ENCODE measurements at regions not wholly inside any gene's neighbourhood (a gene's known extent, or its start where the extent isn't known, plus 50 kb on each side); places are given as distances from the start of the nearest gene placed in this dataset.

DNA sequence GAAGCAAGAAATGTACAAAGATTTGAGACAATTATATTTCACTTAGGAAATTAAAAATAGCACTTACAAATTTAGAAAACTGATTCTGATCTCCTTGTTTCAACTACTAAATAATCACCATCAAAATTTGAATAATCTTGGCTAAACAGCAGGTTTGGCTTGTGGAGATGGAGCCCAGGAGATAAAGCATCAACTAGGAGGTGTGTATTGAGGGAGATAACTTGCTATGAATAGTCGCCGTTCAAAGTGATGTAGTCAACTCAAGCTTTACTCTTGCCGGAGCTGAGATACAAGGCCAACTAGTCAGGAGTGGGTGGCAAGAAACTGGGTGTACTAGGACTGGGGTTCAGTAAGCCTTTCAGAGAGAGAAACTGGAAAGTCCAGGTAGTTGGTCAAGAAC lies 117.7 kb downstream of the TRMT11 start:
- no peak overlapping the region for H3K27ac Mint-ChIP-seq (ENCODE audit: unreplicated experiment)
- H3K9me3 Mint-ChIP-seq (ENCODE audit: unreplicated experiment), result no peaks in the 10 kb centered on the region
- H3K4me1 Mint-ChIP-seq (ENCODE audit: low read depth, unreplicated experiment), result peaks cover 9% of the 10 kb centered on the region
- H3K4me3 Mint-ChIP-seq (ENCODE audit: unreplicated experiment), result no peak overlapping the region
- H3K36me3 Mint-ChIP-seq (ENCODE audit: unreplicated experiment), result no peaks in the 10 kb centered on the region
- TF ChIP-seq, protein P1, sequence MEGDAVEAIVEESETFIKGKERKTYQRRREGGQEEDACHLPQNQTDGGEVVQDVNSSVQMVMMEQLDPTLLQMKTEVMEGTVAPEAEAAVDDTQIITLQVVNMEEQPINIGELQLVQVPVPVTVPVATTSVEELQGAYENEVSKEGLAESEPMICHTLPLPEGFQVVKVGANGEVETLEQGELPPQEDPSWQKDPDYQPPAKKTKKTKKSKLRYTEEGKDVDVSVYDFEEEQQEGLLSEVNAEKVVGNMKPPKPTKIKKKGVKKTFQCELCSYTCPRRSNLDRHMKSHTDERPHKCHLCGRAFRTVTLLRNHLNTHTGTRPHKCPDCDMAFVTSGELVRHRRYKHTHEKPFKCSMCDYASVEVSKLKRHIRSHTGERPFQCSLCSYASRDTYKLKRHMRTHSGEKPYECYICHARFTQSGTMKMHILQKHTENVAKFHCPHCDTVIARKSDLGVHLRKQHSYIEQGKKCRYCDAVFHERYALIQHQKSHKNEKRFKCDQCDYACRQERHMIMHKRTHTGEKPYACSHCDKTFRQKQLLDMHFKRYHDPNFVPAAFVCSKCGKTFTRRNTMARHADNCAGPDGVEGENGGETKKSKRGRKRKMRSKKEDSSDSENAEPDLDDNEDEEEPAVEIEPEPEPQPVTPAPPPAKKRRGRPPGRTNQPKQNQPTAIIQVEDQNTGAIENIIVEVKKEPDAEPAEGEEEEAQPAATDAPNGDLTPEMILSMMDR (IDR thresholded peaks at IDR 0.05; ENCODE audit: partially characterized antibody, unreplicated experiment), result no peak
- no peaks in the 10 kb centered on the region for H3K27me3 Mint-ChIP-seq (ENCODE audit: unreplicated experiment)
- DNase-seq, result no peak

DNA sequence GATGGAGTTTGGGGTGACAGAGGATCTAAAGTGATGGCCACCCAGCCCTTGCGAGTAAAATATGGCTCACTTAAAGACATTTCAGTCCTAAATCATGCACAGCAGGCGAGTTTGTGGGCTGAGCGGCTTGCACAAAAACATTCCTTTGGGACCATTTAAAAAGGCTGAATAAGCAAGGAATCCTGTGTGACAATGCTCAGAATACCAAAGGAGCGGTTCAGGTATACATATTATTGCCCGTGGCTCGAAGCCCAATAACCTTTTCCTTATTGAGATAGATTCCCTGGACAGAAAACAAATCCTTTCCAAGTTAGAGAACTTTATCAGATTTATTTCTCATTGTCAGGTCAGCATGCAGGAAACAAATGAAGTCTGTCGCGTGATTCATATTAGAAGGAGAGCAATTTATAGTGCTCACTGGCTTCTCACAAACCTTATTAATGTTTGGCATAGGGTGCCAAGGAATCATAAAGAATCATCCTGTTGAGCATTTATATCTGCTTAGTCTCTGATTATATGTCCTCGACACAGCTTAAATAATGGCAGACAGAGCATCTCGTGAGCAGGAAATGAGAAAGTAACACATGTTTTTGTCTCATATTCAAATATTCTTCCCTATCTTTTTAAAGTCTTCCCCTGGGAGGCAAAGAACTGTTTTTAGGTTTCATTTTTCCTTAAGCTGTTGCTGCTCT lies 121.3 kb downstream of the TRMT11 start:
- no peaks in the 10 kb centered on the region for H3K27me3 Mint-ChIP-seq (ENCODE audit: unreplicated experiment)
- no peaks in the 10 kb centered on the region for H3K9me3 Mint-ChIP-seq (ENCODE audit: unreplicated experiment)
- no peak overlapping the region for H3K4me3 Mint-ChIP-seq (ENCODE audit: unreplicated experiment)
- TF ChIP-seq, protein P1 (IDR thresholded peaks at IDR 0.05; ENCODE audit: partially characterized antibody, unreplicated experiment), result no peak
- H3K36me3 Mint-ChIP-seq (ENCODE audit: unreplicated experiment), result no peaks in the 10 kb centered on the region
- DNase-seq, result no peak
- peaks cover 9% of the 10 kb centered on the region for H3K4me1 Mint-ChIP-seq (ENCODE audit: low read depth, unreplicated experiment)
- no peak overlapping the region for H3K27ac Mint-ChIP-seq (ENCODE audit: unreplicated experiment)

DNA sequence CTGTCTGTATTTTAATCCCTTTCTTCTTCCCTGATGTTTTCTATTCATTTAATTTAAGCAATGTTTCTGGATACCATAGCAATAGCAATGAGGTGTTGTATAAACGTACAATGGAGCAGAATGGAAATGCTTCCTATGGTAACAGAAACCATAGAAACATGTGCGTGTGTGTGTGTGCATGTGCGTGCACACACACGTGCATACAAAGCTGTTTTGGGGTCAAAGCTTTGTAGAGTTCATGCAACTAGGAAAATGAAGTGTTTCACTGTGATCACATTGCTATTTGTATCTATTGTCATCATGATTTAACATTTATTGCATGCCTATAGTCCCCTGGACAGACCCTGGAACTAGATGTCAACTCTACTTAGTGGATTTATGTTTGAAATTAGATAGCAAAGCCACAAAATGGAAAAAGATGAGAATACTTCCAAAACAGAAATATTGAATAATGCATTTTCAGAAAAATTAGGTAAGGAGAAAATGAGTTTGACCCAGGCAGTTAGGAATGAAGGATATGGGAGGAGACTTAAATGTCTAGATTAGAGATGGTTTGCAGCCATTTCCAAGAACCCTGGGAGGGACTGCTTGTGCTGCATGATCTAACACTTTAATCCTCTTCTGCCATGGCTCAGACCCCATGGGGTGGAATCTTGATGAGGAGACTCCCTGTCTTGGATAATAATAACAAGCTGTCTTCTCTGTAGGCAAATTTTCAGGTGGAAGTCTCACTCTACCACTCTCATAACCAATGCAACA lies 124.4 kb downstream of the TRMT11 start:
- no peak overlapping the region for H3K4me3 Mint-ChIP-seq (ENCODE audit: unreplicated experiment)
- DNase-seq, result no peak
- no peak overlapping the region for H3K27ac Mint-ChIP-seq (ENCODE audit: unreplicated experiment)
- no peaks in the 10 kb centered on the region for H3K27me3 Mint-ChIP-seq (ENCODE audit: unreplicated experiment)
- TF ChIP-seq, protein P1 (IDR thresholded peaks at IDR 0.05; ENCODE audit: partially characterized antibody, unreplicated experiment), result no peak
- H3K36me3 Mint-ChIP-seq (ENCODE audit: unreplicated experiment), result no peaks in the 10 kb centered on the region
- no peaks in the 10 kb centered on the region for H3K9me3 Mint-ChIP-seq (ENCODE audit: unreplicated experiment)
- H3K4me1 Mint-ChIP-seq (ENCODE audit: low read depth, unreplicated experiment), result peaks cover 9% of the 10 kb centered on the region

DNA sequence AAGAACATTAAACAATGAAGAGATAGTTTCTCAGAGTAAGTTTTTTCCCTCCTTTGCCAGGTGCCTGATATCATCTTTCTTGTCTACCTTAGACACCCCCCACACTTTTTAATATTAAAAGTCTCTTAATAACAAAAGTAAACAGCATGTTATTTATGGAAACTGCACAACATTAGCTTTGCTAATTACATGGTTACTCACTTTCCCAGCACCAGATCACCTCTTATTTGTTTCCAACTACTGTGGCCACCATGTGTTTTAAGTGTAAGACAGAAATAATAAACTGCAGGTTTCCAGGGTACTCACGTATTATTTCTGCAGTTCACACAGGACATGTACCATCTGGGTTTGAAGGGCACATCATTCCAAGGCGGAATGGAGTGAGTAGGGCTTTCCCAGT lies 125.0 kb downstream of the TRMT11 start:
- H3K4me1 Mint-ChIP-seq (ENCODE audit: low read depth, unreplicated experiment), result peaks cover 9% of the 10 kb centered on the region
- H3K4me3 Mint-ChIP-seq (ENCODE audit: unreplicated experiment), result no peak overlapping the region
- no peaks in the 10 kb centered on the region for H3K27me3 Mint-ChIP-seq (ENCODE audit: unreplicated experiment)
- DNase-seq, result no peak
- H3K9me3 Mint-ChIP-seq (ENCODE audit: unreplicated experiment), result no peaks in the 10 kb centered on the region
- no peaks in the 10 kb centered on the region for H3K36me3 Mint-ChIP-seq (ENCODE audit: unreplicated experiment)
- TF ChIP-seq, protein P1 (IDR thresholded peaks at IDR 0.05; ENCODE audit: partially characterized antibody, unreplicated experiment), result no peak
- no peak overlapping the region for H3K27ac Mint-ChIP-seq (ENCODE audit: unreplicated experiment)

DNA sequence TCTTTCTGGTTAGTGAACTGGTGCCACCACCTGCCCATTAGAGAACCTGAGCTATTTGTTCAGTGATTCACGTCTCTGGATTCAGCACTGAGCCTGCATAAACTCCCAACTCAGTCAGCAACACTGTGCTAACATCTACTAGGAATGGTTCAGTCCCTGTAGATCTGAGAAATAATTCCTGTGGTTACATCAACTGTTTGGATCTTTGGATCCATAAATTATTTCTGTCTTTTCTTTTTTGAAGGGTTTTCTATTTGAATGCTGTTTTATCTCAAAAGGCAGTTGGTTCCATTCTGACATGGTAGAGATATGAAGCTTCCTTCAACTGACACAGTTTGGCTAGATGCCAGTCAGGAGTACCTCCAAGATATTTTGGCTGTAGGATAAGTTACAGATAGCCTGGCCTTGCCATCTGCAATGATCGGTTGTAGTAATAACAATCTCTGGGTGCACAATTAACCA lies 125.9 kb downstream of the TRMT11 start:
- H3K27ac Mint-ChIP-seq (ENCODE audit: unreplicated experiment), result no peak overlapping the region
- H3K4me1 Mint-ChIP-seq (ENCODE audit: low read depth, unreplicated experiment), result peaks cover 7% of the 10 kb centered on the region
- H3K4me3 Mint-ChIP-seq (ENCODE audit: unreplicated experiment), result no peak overlapping the region

More for the DNA sequence above, 125.9 kb downstream of the TRMT11 start:
- TF ChIP-seq, protein P1 (IDR thresholded peaks at IDR 0.05; ENCODE audit: partially characterized antibody, unreplicated experiment), result no peak
- Mint-ChIP-seq H3K9me3 (ENCODE audit: unreplicated experiment) (no peaks in the 10 kb centered on the region), H3K27me3 (ENCODE audit: unreplicated experiment) (no peaks in the 10 kb centered on the region), H3K36me3 (ENCODE audit: unreplicated experiment) (no peaks in the 10 kb centered on the region)
- no peak for DNase-seq
